BE2C (cell line): ENCODE measurements at regions not wholly inside any gene's neighbourhood (a gene's known extent, or its start where the extent isn't known, plus 50 kb on each side); places are given as distances from the start of the nearest gene placed in this dataset.

Source experiments
- DNase-seq: peaks from one replicate; pipeline ENCODE4 v3.0.0-alpha.2; 2020
- H3K27me3 ChIP-seq: fragments of 250-450 bp; sonication (Bioruptor Pico); 2 replicates; pipeline ENCODE4 v1.5.1; 2020; ENCODE audit warnings: mild to moderate bottlenecking
- H3K36me3 ChIP-seq: fragments of 250-450 bp; sonication (Bioruptor Pico); 2 replicates; pipeline ENCODE4 v1.5.1; 2020; ENCODE audit warnings: mild to moderate bottlenecking
- H3K4me1 ChIP-seq: fragments of 250-450 bp; sonication (Bioruptor Pico); 2 replicates; pipeline ENCODE4 v1.5.1; 2020
- H3K4me3 ChIP-seq: 2 replicates; pipeline ENCODE4 v1.5.1; 2011; ENCODE audit warnings: low read depth, low read length
- H3K9me3 ChIP-seq: fragments of 250-450 bp; sonication (Bioruptor Pico); 2 replicates; pipeline ENCODE4 v1.5.1; 2020
- TF ChIP-seq, protein P1 (sequence below): IDR thresholded peaks from 2 replicates; pipeline ENCODE4 v1.5.1; 2012; ENCODE audit warnings: mild to moderate bottlenecking, low read depth, low read length

DNA sequence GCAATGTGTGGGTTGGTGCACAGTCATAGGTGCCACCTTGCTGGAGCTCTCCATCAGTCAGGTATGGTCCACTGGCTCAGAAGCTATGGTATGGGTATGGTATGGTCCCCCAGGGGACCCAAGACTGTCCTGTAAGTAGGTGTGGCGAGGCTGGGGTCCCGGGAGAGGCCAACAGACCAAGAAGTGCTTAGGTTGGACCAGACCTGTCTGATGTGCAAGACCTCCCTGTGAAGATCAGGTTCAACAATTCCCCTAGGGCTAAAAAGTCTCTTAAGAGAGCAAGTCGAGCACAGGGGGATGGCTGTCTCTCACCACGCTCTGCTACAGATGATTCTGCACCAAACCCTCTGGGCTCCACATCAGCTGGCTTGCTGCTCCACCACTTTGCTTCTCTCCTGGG is 1145.0 kb downstream of the RPA4 start:
- Histone ChIP-seq H3K36me3 (no peaks in the 10 kb centered on the region), H3K4me3 (no peak overlapping the region), H3K4me1 (no peaks in the 10 kb centered on the region), H3K9me3 (no peaks in the 10 kb centered on the region), H3K27me3 (no peaks in the 10 kb centered on the region)
- no peak for DNase-seq
- TF ChIP-seq, protein P1, sequence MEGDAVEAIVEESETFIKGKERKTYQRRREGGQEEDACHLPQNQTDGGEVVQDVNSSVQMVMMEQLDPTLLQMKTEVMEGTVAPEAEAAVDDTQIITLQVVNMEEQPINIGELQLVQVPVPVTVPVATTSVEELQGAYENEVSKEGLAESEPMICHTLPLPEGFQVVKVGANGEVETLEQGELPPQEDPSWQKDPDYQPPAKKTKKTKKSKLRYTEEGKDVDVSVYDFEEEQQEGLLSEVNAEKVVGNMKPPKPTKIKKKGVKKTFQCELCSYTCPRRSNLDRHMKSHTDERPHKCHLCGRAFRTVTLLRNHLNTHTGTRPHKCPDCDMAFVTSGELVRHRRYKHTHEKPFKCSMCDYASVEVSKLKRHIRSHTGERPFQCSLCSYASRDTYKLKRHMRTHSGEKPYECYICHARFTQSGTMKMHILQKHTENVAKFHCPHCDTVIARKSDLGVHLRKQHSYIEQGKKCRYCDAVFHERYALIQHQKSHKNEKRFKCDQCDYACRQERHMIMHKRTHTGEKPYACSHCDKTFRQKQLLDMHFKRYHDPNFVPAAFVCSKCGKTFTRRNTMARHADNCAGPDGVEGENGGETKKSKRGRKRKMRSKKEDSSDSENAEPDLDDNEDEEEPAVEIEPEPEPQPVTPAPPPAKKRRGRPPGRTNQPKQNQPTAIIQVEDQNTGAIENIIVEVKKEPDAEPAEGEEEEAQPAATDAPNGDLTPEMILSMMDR, result no peak

DNA sequence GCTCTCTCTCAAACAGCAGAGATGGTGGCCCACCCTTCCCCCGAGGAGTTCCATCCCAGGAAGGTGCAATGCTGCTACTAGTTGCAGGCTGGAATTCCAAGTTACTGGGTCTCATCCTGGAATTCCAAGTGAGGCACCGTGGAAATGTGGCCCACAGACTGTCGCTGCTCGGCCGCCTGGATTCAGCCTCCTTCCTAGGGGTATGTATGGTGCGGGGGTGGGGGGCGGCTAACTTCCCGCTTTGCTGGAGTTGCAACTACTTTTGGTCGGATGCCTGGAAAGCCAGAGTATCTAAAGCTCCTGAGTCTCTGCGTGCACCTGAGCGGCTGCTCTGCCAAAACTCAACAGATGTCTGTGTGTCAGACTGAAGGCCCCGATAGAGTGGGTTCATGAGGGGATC is 1146.2 kb downstream of the RPA4 start:
- DNase-seq, result no peak
- H3K4me1 ChIP-seq, result no peaks in the 10 kb centered on the region

DNA sequence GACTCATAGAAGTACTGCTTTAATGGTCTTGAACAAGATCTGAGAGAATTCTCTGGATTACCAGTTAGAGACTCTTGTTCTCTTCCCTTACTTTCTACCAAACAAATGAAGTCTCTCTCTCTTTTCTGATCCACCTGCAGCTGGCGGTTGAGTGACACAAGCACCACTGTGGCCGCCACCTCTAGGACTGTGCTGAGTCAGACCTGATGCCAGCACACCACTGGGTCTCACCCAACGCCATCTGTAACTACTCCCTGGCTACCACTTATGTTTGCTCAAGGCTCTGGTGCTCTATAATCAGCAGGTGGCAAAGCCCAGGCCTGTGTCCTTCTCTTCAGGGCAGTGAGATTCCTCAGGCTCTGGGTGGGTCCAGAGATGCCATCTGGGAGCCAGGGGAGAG is 1173.5 kb downstream of the RPA4 start:
- Histone ChIP-seq H3K4me1 (no peaks in the 10 kb centered on the region), H3K27me3 (no peaks in the 10 kb centered on the region), H3K4me3 (no peak overlapping the region), H3K9me3 (no peaks in the 10 kb centered on the region), H3K36me3 (no peaks in the 10 kb centered on the region)
- TF ChIP-seq, protein P1, result no peak
- DNase-seq, result no peak

More for the DNA sequence above, 1146.2 kb downstream of the RPA4 start:
- no peak overlapping the region for H3K4me3 ChIP-seq
- H3K27me3 ChIP-seq, result no peaks in the 10 kb centered on the region
- no peaks in the 10 kb centered on the region for H3K9me3 ChIP-seq
- no peaks in the 10 kb centered on the region for H3K36me3 ChIP-seq
- TF ChIP-seq, protein P1, result no peak

DNA sequence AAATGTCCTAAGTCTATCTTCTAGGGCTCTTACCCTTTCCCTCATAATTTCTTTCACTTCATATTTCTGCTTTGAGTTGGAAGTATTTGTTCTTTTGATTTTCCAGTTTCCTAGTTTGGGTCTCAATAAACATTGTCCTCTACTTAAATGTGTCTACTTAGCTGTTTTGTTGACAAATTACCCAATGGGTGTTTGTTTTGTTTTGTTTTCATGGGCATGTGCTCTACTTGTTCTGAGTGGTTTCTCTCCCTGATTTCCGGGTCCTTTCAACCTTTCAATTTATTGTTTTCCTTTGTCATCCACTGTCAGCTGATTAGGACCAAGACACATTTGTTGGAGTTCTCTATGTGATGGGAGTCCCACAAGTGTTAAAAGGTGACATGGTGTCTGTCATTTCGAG is 1181.4 kb downstream of the RPA4 start:
- TF ChIP-seq, protein P1, result no peak
- H3K27me3 ChIP-seq, result no peaks in the 10 kb centered on the region
- H3K36me3 ChIP-seq, result no peaks in the 10 kb centered on the region
- no peak for DNase-seq
- no peaks in the 10 kb centered on the region for H3K4me1 ChIP-seq
- H3K4me3 ChIP-seq, result no peak overlapping the region
- no peaks in the 10 kb centered on the region for H3K9me3 ChIP-seq

DNA sequence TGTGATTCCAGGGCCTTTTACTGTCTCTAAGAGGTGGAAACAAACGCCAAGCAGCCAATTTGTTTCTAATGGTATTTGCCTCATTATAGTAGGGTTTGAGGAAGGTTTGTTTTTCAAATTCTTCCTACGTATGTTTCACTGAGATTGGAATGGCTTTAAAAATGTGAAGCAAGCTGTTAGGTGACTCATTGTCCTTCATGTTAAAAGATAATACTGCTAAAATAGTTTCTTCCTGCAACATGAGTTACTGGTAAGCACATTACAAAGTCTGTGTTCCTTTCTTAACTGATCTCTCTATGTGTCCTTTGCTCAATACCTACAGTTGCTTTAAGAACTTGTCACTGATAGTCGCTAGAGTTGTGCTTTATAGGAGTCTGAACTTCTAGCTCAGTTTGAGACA is 1183.9 kb downstream of the RPA4 start:
- Histone ChIP-seq H3K36me3 (no peaks in the 10 kb centered on the region), H3K4me3 (no peak overlapping the region), H3K9me3 (no peaks in the 10 kb centered on the region), H3K4me1 (no peaks in the 10 kb centered on the region), H3K27me3 (no peaks in the 10 kb centered on the region)
- DNase-seq, result no peak
- TF ChIP-seq, protein P1, result no peak

DNA sequence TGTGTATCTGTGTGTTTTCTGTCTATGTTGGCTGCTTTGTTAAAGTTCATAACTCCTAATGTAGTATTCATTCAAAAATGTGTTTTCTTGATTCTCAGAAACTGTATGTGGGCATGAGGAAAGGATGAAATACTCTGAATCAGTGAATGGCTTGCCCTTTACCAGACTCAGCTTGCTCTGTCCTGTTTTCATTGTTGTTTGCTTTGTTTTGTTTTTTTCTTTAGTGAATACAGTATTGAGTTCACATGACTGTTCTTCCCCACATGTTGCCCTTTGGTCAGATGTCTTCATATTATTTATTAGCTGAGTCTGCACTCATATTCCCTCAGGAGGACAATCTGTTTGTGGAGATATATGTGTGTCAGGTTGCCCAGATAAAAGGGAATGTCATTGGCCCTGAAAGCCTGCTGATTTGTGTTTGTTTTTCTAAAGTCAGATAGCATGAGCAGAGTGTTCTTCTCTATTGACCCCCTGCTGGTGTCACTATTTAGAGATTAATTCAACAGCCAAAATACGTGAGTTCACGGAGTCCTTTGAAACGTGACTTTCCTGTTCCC is 1184.4 kb downstream of the RPA4 start:
- Histone ChIP-seq H3K4me3 (no peak overlapping the region), H3K27me3 (no peaks in the 10 kb centered on the region), H3K36me3 (no peaks in the 10 kb centered on the region), H3K9me3 (no peaks in the 10 kb centered on the region), H3K4me1 (no peaks in the 10 kb centered on the region)
- no peak for DNase-seq
- TF ChIP-seq, protein P1, result no peak
